ENCODE measurements at regions not wholly inside any gene's neighbourhood (a gene's known extent, or its start where the extent isn't known, plus 50 kb on each side); places are given as distances from the start of the nearest gene placed in this dataset.
A peak's percentile ranks its signal among the peaks of the same experiment; 100 is the strongest.

DNA sequence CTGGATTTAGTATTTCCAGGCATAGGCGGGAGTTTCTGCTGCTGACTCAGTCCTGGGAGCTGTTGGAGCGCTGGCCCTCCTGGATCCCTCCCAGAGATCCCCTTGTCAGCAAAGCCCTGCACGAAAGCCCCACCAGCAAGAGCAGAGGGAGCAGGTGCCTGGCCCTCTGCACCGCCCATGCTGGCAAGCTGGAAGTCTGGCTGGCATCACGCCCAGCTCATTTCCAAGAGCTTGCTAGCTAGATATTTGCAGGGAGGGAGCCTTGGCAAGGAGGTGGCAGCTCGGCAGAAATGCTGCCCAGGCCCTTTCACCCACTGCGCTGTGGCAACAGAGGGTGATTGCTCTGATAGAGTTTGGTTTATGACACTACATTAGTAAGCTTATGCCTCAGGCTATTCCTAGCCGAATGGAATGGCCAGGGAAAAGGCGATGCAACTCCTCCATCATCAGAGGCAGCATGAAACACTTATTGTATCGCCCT, 193.9 kb downstream of the EMP1 start:
- peak in 50 of 51 donors; percentile 4 to 93 (median 82) for DNase-seq

DNA sequence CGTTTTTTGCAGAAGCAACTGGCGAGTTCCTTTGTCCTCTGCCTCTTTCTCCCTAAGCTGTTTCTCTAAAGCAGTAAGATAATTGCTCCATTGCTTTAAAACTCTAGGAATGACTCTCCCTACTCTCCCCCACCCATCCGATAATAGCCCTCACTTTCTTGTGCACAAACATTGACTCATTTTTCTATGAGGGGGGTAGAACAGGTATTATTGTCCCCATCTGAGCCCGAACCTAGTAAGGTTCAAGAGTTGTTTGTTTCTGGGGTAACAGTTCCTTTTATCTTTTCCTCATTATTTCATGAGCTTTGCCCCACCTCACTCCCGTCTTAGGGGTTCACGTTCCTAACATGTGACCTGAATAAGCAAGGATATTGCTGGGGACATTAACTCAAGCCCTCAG, 190.6 kb downstream of the EMP1 start:
- DNase-seq, result no peak

DNA sequence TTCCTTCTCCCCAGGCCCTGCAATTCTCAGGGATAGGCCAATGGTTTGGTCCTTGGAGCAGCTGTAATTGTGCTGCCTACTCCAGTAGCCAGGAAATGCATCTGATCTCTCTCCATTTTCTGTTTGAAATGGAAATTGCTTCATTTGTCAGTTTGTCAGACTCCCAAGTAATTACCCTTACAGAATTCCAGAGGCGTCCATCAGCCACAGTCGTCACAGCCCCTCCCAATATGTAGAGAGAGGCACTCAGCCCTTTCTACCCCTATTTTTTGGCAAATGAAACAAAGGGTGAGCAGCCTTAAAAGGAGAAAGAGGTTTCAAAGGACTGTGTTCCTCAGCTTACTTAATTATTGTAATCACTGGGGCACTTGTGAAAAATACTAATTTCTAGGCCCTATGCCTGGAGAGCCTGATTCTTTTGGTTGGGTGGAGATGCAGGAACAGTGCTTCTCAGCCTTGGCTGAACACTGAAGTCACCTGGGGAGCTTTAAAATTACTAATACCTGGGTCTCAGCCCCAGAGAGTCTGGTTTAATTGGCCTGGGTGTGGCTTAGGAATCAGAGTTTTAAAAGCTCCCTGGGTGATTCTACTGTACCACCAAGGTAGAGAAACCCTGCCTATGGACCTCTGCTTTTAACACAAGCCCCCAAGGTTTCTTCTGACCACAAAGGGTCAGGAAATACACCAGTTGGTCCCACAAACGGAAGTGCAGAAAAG, 190.0 kb downstream of the EMP1 start:
- DNase-seq, result no peak

DNA sequence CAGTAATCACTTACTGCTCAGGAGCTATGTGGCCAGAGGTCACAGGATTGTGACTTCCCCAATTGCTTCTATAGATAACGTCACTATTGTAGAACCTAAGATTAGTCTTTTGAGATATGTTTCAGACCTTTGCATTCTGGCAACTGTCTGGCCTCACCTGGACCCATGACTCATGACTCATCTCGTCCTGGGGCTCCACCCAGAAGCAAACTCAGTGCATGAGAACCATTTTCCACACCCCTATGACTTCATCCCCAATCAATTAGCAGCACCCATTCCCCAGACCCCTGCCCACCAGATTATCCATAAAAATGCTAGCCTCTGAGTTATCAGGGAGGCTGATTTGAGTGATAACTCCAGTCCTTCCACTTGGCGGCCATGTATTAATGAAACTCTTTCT, 186.9 kb downstream of the EMP1 start:
- DNase-seq, result no peak

DNA sequence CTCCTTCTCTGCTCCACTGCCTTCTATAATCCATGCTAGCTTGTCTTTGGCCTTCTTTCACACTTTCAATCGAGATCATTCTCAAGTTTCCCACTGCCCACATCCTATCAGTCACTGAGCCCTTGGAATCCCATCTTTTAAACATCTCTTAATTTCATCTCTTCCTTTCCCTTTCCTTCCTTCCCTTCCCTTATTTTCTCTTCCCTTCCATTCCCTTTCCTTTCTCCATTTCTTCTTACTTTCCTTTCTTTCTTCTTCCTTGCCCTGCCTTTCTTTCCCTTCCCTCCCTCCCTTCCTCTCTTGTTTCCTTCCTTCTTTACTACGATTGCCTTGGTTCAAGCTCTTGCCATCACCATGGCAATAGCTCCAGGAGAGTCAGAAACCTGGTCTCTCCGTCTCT, 183.8 kb downstream of the EMP1 start:
- DNase-seq, result no peak

DNA sequence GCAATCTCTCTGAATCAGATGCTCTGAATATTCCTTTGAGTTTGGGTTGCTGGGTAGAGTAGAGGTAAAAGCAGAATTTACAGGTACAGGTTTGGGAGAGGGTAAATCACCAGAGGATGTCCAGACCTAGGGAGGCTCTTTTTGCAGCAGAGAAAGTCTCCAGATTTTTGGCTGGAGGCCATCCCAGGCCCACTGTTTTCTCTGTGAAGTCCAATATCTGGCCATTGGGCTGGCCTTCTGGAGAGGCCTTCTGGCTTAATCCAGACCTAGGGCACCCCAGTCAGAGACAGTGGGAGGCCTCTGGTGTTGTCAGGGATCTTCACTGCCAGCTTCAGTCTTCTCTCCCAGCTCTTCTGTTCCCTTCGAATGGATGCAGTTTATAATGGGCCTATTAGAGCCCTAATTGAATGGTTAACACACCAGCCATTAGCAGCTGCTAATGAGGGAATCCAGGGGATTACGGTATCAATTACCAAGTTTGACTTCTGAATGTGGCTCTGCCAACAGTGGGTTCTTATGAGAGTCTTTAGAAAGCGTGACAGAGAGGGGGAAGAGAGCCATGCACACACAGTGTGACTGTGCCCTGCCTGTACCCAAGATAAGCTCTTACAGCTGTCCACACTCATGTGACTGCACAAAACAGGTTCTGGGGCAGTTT, 183.1 kb downstream of the EMP1 start:
- no peak for DNase-seq

DNA sequence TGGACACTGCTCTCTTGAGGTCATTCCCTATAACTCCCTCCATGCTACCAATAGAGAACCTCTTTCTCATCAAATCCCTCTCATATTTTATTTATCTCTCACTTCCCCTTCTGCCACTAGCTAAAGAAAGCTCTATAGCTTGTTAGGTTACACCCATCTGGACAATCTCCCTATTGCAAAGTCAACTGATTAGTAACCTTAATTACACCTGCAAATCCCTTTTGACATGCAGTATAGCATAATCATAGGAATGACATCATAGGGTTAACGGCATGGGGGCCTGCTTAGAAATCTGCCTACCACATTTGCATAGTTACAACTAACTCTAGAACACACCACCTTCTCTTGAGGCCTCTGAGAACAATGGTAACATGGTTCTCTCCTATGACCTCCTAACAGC, 181.2 kb downstream of the EMP1 start:
- DNase-seq, result no peak

DNA sequence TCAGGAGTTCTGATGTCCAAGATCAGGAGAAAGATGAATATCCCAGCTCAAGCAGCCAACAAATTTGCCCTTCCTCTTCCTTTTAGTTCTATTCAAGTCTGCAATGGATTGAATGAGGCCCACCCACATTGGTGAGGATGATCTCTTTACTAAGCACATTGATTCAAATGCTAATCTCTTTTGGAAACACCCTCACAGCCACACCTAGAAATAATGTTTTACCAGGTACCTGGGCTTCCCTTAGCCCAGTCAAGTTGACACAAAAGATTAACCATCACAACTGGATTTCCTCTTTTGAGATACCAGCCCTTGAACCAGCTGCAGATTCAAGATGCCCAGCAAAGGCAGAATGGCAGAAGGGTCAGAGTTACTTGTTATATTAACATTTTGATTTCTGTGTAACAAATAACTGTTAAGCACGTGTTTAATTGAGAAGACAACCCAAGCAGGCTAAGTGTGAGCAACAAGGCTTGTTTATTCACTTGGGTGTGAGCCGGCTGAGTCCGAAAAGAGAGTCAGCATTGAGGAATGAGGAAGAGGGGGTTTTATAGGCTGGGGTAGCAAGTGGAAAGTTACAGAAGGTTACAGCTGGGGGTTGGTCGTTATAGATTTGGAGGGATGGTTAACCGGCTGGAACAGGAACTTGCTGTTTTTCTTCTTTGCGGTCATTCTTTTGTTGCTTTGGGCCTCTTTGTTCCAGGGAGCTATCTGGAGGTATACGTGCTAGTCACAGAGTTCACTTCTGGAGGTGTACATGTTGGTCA, 180.3 kb downstream of the EMP1 start:
- DNase-seq, result no peak

DNA sequence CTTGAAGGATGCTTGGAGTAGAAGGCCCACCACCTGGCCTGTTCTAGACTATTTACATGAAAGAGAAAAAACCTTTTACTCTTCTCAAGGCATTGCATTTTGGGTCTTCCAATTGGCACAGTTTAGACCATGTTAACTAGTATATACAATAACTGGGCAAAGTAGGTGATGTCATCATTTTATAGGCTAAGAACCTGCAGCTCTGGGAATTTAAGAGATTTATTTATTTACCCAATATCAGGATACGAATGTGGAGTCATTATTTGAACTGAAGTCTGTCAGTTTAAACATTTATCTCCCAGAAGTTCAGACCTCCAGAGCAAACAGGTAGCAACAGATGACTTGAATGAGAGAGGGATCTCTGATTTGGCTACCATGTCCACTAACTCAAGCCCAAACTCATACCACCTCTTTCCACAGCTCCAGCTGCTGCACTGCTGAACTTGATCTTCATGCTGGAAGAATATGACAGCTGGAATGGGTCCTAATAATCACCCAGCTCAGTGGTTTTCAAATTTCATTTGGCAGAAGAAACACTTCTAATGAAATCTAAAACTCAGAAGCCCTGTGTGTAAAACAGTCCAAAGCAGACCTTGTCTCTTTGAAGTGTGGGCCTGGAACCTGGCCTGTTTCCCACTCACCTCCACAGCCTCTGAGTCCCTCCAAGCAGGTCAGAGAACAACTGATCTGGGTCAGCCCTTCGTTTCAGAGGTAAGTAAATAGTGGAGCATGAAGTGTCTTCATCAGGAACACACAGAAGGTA, 179.2 kb downstream of the EMP1 start:
- DNase-seq, result no peak

DNA sequence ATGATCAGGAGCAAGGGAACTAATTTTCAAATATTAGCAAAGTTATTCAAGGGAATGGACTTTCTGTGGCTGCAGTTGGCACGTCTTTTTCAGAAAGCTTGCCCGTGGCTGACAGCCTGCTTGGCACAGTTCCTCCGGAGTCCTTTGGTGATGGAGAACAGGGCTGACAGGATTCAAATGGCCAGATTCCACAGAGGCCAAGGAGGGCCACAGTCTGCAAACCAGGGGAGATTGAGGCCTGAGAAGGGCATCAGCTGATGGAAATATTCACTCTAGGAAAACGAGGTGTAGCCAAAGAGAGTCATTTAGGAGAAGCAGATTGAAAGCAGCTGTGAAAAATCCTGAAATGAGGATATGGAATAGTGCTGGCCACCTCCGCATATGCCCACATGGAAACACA, 178.3 kb downstream of the EMP1 start:
- DNase-seq, result peak in 2 of 51 donors; percentile 16 to 17

DNA sequence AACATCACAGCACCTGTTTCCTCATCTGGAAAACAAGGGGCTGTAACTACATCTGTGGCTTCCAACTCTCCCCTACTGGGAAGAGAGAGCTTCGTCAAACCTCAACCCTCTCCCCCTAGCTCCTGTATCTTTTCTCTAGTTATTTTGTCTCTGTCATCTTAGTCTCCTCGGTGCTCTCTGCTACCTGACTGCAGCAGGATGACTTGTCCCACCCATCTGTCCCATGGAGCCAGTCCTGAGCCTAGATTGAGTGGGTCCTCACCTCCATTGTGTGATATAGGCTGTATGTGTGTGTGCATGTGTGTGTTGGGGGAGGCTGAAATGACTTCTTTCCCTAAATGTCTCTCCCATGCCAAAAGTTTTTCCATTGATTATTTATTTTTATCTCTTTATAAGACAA, 177.3 kb downstream of the EMP1 start:
- DNase-seq, result no peak

DNA sequence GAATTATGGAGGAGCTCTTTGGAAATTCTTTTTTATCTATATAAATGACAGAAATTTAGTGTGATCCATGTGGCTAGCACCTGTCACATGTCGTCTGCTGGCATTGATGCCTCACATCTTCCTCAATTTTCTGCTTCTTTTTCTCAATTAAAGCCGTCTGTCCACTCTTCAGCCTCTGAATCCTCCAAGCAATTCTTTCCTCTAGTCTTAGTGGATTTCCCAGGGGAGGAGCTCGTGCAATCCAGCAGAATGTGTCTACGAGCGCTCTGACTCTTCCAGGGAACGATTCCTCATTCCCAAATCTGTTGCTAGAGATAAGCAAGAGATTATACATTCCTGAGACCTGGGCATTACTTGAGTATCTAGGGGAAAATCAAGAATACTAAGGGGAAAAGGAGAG, 176.6 kb downstream of the EMP1 start:
- DNase-seq, result no peak

DNA sequence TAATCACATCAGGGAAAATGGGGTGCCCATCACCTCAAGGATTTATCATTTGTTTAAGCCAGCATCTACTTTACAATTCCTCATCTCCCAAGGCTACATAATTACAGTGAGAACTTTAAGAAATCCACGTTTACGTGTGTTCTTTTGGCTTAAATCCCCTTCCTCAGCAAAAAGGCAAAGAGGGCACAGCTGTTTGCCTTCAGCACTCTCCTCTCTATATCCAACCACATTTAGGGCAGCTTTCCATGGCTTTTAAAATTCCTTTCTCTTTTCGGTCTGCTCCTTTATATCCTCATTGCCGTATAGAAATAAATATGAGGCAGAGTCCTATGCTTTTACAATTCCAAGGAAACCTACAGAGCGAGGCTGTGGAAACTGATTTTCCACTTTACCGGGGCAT, 175.9 kb downstream of the EMP1 start:
- DNase-seq, result no peak

DNA sequence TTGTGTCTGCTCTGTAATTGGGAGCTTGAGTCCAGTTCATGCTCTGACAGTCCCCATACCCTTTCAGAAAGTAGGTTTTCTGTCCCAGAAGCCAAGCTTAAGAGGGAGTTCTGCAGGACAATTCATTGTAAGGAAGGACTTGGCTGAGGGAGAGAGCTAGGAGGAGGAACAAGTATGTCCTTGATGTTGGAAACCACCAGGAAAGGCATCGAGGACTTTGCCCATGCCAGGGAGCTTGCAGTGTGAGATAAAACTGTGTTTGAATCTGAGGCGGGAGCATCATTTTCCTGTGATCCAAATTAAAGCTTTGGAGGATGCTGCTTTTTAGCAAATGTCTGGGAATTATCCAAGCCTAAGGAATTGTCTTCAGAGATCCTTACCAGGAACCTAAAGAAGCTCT, 175.3 kb downstream of the EMP1 start:
- no peak for DNase-seq

DNA sequence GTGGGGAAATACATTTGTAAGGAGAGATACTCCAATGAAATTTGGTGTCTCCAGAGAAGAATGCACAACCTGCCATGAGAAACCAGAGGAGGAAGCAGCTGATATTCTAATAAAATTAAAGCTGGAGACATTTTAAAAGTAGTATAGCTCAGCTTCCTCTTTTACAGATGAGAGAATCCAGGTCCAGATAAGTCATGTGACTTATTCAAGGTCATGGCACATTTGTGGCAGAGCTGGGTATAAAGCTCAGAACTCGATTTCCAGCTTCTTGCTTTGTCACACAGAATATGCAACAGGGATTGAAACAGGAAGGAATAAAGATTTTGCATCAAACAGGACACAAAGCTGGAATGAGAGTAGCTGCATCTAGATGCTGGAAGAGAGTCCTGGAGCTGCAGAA, 174.8 kb downstream of the EMP1 start:
- no peak for DNase-seq

DNA sequence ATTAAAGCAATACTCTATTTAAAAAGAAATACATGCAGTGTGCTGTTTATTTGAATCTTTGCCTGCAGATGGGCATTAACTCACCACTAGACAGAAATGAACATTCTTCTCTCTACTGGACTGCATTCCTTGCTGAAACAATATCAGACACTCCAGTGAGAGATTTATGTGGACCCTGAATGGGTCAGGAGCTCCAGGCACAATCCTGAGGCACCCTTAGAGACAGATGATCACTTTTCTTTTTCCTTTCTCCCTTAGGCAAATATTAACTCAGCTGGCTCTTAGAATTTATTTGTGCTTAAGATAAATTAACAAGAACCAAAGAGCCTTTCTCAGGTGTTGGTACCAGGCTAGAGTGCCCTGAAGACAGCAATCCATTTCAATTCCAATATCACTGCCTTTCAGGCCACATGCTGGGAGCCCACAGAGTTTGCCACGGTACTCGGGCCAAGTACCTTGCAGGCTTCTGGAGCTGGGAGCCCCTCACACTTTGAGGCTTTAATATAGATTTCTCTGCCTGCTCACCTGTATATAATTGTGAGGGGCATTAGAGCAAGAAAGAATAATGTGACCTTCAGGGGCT, 173.0 kb downstream of the EMP1 start:
- no peak for DNase-seq

DNA sequence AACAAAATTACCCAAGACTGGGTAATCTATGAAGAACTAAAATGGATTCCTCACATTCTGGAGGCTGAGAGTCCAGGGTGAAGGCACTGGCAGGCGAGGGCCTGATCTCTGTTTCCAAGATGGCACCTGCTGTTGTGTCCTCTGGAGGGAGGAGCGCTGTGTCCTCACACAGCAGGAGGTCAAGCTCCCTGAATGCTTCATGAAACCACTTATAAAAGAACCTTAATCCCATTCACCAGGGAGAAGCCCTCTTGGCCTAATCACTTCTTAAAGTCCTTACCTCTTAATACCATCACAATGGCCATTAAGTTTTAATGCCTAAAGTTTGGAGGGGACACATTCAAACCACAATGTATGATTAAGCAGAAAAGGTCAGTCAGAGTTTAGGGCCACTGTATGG, 172.4 kb downstream of the EMP1 start:
- DNase-seq, result no peak

DNA sequence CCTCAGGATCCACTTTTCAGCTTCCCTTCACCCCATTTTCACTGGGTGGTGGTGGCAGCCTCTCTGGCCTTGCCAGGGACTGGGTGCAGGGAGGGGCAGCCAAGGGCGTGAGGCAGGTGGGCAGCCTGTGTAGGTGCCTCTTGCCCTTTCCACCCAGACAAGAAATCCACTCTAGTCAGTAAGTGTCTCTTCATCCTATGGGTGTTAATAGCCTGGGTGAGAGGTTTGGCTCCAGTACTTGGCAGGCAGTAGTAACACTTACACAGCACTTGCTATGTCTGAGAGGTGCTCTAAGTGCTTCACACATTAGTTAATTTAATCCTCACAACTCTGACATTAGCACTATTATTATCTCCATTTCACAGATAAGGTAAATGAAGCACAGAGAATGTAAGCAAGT, 171.9 kb downstream of the EMP1 start:
- DNase-seq, result no peak

DNA sequence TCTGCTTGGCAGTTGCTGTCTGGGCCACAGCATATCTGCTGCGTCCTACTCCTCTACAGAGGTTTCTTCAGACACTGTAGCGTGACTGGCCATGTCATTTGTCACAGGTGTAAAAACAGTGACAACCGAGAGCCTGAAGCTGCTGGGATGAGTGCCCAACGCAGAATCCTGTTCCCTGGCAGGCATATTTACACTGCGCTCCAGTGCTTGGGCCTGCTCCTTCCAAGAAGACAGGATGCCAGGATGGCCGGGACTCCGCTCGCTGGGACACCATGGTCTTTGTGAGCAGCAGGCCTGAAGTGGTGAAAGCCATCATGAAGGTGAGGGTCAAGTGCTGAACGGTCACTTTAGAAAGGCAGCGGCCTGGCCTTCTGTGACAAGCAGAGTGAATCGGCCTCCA, 171.4 kb downstream of the EMP1 start:
- DNase-seq, result peak in 1 of 51 donors; percentile 41

DNA sequence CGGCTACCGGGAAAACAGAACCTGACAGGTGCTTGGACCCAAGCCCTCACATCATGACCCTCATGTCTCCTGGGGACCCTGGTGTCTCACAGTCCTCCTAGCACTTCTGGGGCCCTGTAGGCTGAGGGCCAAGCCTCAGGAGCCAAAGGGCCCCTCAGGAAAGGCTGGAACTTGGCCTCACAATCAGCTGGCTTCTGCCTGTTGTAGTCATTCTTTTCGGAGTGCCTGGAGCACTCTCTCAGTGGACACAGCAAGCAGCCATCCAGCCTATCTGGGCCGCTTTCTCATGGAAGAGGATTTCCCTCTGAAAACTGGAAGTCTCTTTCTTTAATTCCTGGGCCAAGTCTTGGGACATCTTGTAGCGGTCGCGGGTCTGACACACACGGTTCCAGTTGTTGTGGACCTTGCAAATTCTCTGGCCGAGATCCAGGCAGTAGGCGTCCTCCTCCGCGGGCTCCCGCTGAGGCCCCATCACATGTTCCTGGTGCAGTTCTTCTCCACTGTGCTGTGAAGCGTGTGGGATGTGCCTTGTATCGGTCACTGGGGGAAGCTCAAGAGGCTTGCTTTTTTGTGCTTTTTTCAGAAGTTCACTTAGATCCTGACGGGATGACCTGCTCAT, 169.3 kb downstream of the EMP1 start:
- DNase-seq, result peak in 1 of 51 donors; percentile 26

DNA sequence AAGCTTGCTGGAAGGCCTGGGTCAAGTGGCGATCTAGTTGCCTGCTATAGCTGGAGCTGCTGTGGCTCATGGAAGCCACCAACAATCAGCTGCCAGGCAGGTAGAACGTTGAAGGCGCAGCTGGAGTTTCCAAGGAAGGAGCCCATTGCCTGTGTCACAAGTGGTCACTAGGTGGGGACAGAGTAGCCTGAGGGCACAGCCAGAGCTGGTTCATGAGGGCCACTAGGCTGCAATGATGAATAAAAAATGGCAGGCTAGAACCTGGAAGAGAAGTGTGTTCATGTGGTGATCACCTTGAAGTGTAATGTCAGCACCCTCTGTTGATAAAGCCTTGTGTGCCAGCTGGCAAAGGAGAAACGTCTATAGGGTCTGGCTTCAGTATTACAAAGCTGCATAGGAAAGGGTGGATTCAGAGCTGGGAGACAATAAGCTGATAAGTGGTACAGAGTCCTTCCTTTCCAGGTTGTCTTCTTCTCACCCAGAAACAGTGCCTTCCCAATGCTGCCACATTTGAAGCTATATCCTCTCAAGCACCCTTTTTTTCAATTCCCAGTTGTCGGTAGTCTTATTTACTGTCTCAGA, 165.8 kb downstream of the EMP1 start:
- DNase-seq, result peak in 29 of 51 donors; percentile 1 to 56 (median 16)
